Posterior cingulate gyrus (tissue), 11 donors: ENCODE measurements at regions not wholly inside any gene's neighbourhood (a gene's known extent, or its start where the extent isn't known, plus 50 kb on each side); places are given as distances from the start of the nearest gene placed in this dataset.
"Not testable (repeated sequence)": the region's sequence is repeated elsewhere in the genome, so short reads cannot be mapped to it uniquely, and the experiment has no call there.

Experiments used
- DNase-seq, 10 donors: peaks; one replicate each; pipeline versions ENCODE4 v3.0.0 to v3.0.0-alpha.2; 2020 to 2021; ENCODE audit warnings: mixed read lengths in 3 of 10
- intact Hi-C: fragments of 100-400 bp; cut with DNase I; formaldehyde crosslinking; loops from one replicate; pipeline ENCODE4 v1.15.1; 2023

- no peak for DNase-seq
- intact Hi-C loops: loop anchor here (2.0 to 10.0 kb wide), 2 partner anchors 409 to 1117 kb away; no protein-coding TSS in a partner anchor
These were observed 58.3 kb upstream of the EEA1 start for GRCh38 chr12:92987362-92987761.

- DNase-seq: no peak
- intact Hi-C loops: loop anchor here (2.0 to 10.0 kb wide), 2 partner anchors 409 to 1117 kb away; no protein-coding TSS in a partner anchor
These were observed 58.9 kb upstream of the EEA1 start for GRCh38 chr12:92987846-92988621.

GRCh38 chr12:92988622-92989130, 59.6 kb upstream of the EEA1 start:
- DNase-seq: no peak
- intact Hi-C loops: loop anchor here (10.0 kb wide), 1 partner anchor 1116 kb away; no protein-coding TSS in a partner anchor

- DNase-seq: no peak
- intact Hi-C loops: loop anchor here (10.0 kb wide), 1 partner anchor 1115 kb away; no protein-coding TSS in a partner anchor
These were observed 60.8 kb upstream of the EEA1 start for GRCh38 chr12:92989715-92990484.

DNA sequence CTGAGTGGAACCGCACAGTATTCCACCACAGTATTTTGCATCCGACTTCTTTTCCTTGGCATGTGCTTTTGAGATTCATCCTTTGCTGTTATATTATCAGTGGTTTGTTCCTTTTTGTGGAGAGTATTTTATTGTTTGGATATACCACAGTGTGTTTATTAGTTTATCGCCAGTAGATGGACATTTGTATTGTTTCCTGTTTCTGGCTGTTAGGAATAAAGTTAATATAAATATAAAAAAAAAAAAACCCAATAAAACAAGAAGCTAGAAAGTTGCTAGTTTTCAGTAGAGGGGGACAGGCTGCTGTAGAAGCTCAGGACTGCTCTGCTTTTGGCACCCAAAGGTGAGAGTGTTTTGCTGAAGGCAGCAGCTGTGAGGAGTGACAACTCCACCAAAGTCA, 62.0 kb upstream of the EEA1 start:
- no peak for DNase-seq
- intact Hi-C loops: no loop called here

- no peak for DNase-seq
- intact Hi-C loops: no loop called here
These were observed 62.9 kb upstream of the EEA1 start for GRCh38 chr12:92992041-92992440.

- intact Hi-C loops: no loop called here
- DNase-seq: no peak
These were observed 64.2 kb upstream of the EEA1 start for GRCh38 chr12:92993259-92993658.

GRCh38 chr12:92995258-92995903, 66.3 kb upstream of the EEA1 start:
- intact Hi-C loops: no loop called here
- no peak for DNase-seq

- intact Hi-C loops: no loop called here
- DNase-seq: no peak
These were observed 70.9 kb upstream of the EEA1 start for GRCh38 chr12:93000026-93000425.

DNA sequence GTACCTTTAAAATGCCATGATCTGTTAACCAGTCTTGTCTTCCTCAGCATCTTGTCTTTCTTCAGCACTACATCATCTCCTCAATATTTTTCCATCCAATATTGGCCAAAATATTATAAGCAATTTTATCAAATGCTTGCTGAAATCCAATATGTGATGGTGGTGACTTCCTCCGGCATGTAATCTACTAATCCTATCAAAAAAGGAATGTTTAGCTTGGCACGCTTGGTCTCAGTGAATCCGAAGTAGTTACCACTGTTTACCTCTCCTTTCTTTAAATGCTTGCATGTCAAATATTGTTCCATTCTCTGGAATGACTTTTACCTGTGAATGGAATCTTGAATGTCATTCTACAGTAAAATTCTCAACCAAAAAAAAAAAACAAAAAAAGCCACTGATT, 72.3 kb upstream of the EEA1 start:
- intact Hi-C loops: no loop called here
- no peak for DNase-seq

GRCh38 chr12:93002293-93003054, 73.4 kb upstream of the EEA1 start:
- intact Hi-C loops: no loop called here
- DNase-seq: no peak

DNA sequence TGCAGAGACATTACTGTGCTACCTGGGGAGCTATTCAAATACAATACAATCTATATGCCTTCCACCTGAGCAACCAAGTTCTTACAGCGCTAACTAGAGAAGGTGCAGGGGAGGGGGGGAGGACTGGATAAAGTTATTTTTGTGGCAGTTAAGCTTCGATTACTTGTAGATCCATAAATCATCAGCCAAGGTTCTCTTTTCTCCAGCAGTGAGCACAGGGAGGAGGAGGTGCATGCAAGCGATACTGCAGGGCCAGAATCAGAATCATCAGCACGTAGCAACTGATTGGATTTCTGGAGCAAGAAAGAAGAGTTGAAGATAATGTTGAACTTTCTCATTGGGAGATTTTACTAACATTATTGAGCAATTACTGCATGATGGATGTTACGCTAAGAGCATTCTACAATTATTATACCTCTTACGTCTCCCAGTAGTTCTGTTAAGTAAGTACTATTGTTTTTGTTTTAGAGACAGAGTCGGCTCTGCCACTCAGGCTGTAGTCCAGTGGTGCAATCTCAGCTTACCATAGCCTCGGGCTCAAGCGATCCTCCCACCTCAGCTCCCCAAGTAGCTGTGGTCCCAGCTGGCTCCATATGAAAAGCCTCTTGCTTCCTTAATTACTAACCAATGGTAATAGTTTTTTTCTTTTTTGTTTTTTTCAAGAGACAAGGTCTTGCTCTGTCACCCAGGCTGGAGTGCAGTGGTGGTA, 74.6 kb upstream of the EEA1 start:
- intact Hi-C loops: no loop called here
- no peak for DNase-seq

DNA sequence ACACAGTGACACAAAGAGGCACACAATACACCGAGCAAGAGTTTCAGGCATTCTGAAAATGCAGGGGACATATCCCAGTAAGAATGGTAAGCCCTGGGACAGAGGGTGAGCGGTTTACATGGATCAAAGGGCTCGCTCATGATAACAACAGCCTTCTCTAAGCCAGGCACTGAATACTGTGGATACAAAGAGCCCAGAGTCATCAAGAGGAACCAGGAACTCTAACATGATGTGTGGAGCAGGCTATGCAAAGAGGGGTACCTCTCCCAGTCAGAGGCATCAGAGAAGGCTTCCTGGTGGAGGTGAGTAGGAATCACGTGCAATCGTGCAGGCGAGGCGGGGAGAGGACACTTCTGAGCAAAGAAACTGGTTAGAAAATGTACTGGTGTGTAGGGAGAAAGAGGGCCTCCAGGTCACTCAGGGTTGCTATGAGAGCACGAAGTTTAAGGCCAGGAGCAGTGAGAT, 76.9 kb upstream of the EEA1 start:
- intact Hi-C loops: no loop called here
- no peak for DNase-seq

DNA sequence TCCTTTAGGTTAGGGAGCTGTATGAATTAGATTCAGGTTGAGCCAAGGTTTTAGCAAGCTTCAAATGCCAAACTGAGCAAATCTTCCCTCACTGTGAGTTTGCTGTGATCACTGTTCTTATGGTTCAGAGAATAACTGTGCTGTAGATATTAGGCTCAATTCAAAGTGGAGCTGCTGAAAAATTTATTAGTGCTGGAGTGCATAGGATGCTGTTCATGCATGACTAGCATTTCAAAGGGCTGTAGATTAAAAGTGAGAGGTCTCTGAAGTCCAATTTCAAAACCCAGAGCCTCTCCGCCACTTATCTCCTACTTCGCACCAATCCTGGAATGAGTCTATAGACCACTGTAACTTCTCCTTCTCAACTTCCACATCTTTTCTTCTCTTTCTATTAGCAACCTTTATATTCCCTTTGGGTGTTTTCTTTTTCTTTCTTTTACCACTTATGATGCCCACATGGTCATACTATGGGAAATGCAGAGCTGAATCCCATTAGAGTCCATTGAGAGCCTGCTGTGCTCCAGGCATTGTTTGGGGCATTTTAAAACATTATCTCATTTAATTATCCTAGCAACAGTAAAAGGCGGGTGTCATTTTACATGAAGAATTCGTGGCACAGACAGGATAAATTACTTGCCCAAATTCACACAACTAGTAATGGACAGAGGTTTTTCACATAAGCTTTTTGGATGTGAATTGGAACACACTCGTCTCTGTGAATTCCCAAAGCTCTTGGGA, 77.5 kb upstream of the EEA1 start:
- intact Hi-C loops: no loop called here
- no peak for DNase-seq

GRCh38 chr12:93007544-93007943, 78.4 kb upstream of the EEA1 start:
- DNase-seq: no peak
- intact Hi-C loops: no loop called here

- DNase-seq: no peak
- intact Hi-C loops: no loop called here
These were observed 79.1 kb upstream of the EEA1 start for GRCh38 chr12:93008044-93008778.

GRCh38 chr12:93008880-93009279, 79.8 kb upstream of the EEA1 start:
- DNase-seq, intact Hi-C loops: not testable (repeated sequence)

- intact Hi-C loops: no loop called here
- DNase-seq: no peak
These were observed 80.4 kb upstream of the EEA1 start for GRCh38 chr12:93009533-93009932.
